Lower leg skin (tissue), 4 donors: ENCODE measurements at regions not wholly inside any gene's neighbourhood (a gene's known extent, or its start where the extent isn't known, plus 50 kb on each side); places are given as distances from the start of the nearest gene placed in this dataset.

Source experiments
- DNase-seq, 2 donors: peaks; one replicate each; pipeline ENCODE4 v3.0.0-alpha.2; 2019; ENCODE audit warnings: low spot score in 2 of 2
- H3K4me3 ChIP-seq: fragments of 200-600 bp; sonication (generic); 2 replicates; pipeline ENCODE4 v1.5.1; 2017; ENCODE audit warnings: mild to moderate bottlenecking, low read depth; ENCODE audit not compliant: poor library complexity, severe bottlenecking
- POLR2A ChIP-seq, 2 donors: fragments of 450-650 bp; IDR thresholded peaks; one replicate each; pipeline ENCODE4 v1.6.1; 2016 to 2017; ENCODE audit warnings: antibody characterized with exemption in 2 of 2, mild to moderate bottlenecking in 1 of 2, moderate library complexity in 1 of 2
- WGBS, 2 donors: methylation state at CpG; one replicate each; pipeline ENCODE4 v1.1.5; 2018; 5-methylcytosine and 5-hydroxymethylcytosine counted together
- intact Hi-C: fragments of 100-400 bp; cut with DNase I; formaldehyde crosslinking; loops from one replicate; pipeline ENCODE4 v1.15.0; 2023; ENCODE audit warnings: low total_unique reads
- TF ChIP-seq, protein P1 (sequence below), 3 donors: fragments of 450-650 bp; IDR thresholded peaks; one replicate each; pipeline ENCODE4 v1.5.1; 2016; ENCODE audit warnings: antibody characterized with exemption in 3 of 3, mild to moderate bottlenecking in 3 of 3, moderate library complexity in 2 of 3

- intact Hi-C loops = no loop called here
- WGBS, 2 donors = 76 to 81% methylated on average over 2 of the region's 2 CpGs
- TF ChIP-seq, protein P1, sequence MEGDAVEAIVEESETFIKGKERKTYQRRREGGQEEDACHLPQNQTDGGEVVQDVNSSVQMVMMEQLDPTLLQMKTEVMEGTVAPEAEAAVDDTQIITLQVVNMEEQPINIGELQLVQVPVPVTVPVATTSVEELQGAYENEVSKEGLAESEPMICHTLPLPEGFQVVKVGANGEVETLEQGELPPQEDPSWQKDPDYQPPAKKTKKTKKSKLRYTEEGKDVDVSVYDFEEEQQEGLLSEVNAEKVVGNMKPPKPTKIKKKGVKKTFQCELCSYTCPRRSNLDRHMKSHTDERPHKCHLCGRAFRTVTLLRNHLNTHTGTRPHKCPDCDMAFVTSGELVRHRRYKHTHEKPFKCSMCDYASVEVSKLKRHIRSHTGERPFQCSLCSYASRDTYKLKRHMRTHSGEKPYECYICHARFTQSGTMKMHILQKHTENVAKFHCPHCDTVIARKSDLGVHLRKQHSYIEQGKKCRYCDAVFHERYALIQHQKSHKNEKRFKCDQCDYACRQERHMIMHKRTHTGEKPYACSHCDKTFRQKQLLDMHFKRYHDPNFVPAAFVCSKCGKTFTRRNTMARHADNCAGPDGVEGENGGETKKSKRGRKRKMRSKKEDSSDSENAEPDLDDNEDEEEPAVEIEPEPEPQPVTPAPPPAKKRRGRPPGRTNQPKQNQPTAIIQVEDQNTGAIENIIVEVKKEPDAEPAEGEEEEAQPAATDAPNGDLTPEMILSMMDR (IDR thresholded peaks at IDR 0.05) = no peak
- TF ChIP-seq POLR2A (IDR thresholded peaks at IDR 0.05) = no peak
- DNase-seq = no peak
- H3K4me3 ChIP-seq = no peak overlapping the region
Measured at GRCh38 chr4:17373666-17374065, 138.2 kb downstream of the QDPR start.

GRCh38 chr4:17370818-17371217 is 141.1 kb downstream of the QDPR start:
- DNase-seq = no peak
- no peak overlapping the region for H3K4me3 ChIP-seq
- WGBS, 2 donors = 60 to 72% methylated on average over 2 of the region's 2 CpGs
- TF ChIP-seq, protein P1 (IDR thresholded peaks at IDR 0.05) = no peak
- TF ChIP-seq POLR2A (IDR thresholded peaks at IDR 0.05) = no peak
- intact Hi-C loops = no loop called here

DNA sequence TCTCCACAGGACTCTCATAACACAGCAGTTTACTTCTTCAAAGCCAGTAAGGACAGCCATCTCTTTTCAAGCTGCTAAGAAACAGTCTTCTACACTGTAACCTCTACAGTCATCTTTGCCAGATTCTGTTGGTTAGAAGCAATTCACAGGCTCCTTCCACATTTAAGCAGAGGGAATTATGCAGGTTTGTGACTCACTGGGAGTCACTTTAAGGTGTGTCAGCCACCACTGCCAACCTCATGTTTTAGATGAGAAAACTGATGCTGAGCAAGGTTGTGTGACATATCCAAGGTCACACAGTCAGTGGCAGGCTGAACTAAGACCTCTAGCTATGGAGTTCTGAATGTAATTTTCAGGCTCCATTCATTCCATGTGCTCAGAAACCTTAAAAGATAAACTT is 143.5 kb downstream of the QDPR start:
- no peak for TF ChIP-seq POLR2A (IDR thresholded peaks at IDR 0.05)
- TF ChIP-seq, protein P1 (IDR thresholded peaks at IDR 0.05) = no peak
- no peak for DNase-seq
- intact Hi-C loops = no loop called here
- no peak overlapping the region for H3K4me3 ChIP-seq

DNA sequence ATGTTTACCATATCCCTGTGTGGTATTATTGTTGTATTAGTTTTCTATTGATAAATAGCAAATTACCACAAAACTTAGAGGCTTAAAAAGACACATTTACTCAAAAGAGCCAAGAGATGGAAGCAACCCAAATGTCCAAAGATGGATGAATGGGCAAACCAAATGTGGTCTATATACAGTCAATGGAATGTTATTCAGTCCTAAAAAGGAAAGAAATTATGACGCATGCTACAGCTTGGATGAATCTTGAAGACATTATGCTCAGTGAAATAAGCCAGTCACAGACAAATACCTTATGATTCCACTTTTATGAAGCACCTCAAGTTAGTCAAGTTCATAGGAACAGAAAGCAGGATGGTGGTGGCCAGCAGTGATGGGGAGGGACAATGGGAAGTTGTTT is 144.7 kb downstream of the QDPR start:
- no peak for DNase-seq
- TF ChIP-seq, protein P1 (IDR thresholded peaks at IDR 0.05) = no peak
- no peak for TF ChIP-seq POLR2A (IDR thresholded peaks at IDR 0.05)
- 91 to 97% methylated on average over 1 of the region's 1 CpG for WGBS, 2 donors
- intact Hi-C loops = no loop called here
- no peak overlapping the region for H3K4me3 ChIP-seq

GRCh38 chr4:17366496-17366895 is 145.4 kb downstream of the QDPR start:
- no peak for TF ChIP-seq POLR2A (IDR thresholded peaks at IDR 0.05)
- TF ChIP-seq, protein P1 (IDR thresholded peaks at IDR 0.05) = no peak
- DNase-seq = no peak
- no peak overlapping the region for H3K4me3 ChIP-seq
- intact Hi-C loops = no loop called here
- WGBS, 2 donors = 47 to 48% methylated on average over 1 of the region's 1 CpG

GRCh38 chr4:17362430-17362829 is 149.5 kb downstream of the QDPR start:
- H3K4me3 ChIP-seq = no peak overlapping the region
- no peak for TF ChIP-seq POLR2A (IDR thresholded peaks at IDR 0.05)
- TF ChIP-seq, protein P1 (IDR thresholded peaks at IDR 0.05) = no peak
- DNase-seq = no peak
- WGBS, 2 donors = 68% methylated on average over 1 of the region's 1 CpG
- intact Hi-C loops = no loop called here
